Fibroblast of the conjunctiva (primary cell): ENCODE measurements at regions not wholly inside any gene's neighbourhood (a gene's known extent, or its start where the extent isn't known, plus 50 kb on each side); places are given as distances from the start of the nearest gene placed in this dataset.
"Not testable (repeated sequence)": the region's sequence is repeated elsewhere in the genome, so short reads cannot be mapped to it uniquely, and the experiment has no call there.

Experiments
- DNase-seq: peaks from one replicate; pipeline ENCODE4 v3.0.0-alpha.2; 2010; ENCODE audit warnings: low read depth

GRCh38 chr3:81363816-81364215 lies 397.6 kb downstream of the GBE1 start:
- DNase-seq: no peak

DNA sequence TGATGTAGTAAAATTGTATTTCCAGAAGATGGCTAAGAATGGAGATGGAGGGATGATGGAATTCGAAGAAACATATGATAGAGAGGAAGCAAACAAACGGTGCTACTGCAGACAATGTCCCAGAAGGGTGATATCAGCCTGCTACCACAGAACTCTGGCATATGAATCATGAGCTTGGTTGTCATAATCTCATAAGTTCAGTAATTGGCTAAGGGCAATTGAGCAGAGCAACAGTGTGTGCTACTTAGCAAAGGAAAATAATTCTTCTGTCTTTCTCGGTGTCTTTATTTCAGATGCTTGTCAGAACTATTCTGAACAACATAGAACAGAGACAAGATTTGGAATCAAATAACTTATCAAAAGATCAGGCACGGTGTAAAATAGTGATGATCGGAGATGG lies 407.3 kb downstream of the GBE1 start:
- DNase-seq: no peak

DNA sequence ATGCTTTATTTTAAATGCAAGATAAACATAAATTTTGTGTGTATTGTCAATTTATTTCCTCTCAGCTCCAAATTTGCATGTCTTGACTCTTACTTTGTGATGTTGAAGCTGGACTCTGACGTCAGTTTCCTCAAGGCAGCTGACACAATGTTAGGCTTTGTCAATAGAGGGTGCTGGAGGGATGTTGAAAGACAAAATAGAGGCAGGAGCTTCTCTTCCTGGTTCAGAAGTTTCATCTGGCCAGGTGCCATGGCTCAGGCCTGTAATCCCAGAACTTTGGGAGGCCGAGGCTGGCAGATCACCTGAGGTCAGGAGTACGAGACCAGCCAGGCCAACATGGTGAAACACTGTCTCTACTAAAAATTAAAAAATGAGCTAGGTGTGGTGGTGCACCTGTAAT lies 408.6 kb downstream of the GBE1 start:
- no peak for DNase-seq

DNA sequence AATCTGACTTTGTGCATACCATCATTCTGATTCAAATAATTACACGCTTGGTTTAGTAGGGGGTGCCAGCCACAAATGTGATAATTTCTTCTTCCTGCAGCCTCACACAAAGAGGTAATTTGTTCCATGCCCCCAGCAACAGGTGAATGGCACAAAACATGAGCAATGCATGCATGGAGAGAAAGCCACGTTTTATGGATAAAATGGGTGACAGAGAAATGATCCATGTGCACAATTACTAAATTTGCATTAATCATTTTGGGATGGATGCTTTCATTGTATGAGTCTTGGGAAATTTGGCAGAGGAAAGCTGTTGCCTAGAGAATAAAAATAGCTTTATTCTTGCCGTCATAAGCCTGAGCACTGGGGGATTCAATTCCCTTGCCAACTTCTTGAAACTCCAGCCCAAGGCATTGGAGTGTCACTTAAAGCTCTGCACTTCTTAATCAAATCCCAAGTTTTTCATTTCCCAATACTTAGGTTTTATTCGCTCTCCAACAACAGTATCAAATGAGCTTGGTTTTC lies 411.6 kb downstream of the GBE1 start:
- no peak for DNase-seq

- no peak for DNase-seq
Measured at GRCh38 chr3:81339040-81339845, 422.2 kb downstream of the GBE1 start.

- no peak for DNase-seq
Measured at GRCh38 chr3:81336470-81336869, 425.0 kb downstream of the GBE1 start.

- DNase-seq: not testable (repeated sequence)
Measured at GRCh38 chr3:81329835-81330234, 431.6 kb downstream of the GBE1 start.

DNA sequence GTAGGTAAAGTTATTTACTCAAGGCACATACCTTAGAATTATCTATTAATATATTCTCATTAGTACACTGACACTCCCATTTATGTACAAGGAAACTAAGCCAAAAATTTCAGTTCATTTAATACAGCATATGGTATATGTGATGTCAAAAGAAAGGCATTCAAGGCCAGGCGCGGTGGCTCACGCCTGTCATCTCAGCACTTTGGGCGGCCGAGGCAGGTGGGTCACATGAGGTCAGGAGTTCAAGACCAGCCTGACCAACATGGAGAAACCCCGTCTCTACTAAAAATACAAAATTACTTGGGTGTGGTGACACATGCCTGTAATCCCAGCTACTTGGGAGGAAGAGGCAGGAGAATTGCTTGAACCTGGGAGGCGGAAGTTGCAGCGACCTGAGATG lies 435.2 kb downstream of the GBE1 start:
- DNase-seq: no peak

DNA sequence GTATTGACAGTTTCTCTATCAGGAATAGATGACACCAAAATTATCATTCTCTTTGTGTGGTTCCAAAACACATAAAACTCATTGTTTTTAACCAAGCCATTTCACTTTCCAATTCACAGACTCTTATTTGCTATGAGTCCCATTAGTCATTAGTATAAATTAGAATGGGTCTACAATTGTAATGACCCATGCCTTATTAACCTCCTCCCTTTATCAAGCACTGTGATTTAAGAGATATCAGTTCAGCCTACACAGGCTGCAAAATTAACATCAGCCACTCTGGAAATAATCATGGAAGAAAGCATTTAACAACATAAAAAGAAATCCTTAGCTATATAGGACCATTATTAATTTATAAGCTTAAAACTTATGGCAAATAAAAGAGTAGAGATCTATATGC lies 440.6 kb downstream of the GBE1 start:
- DNase-seq: no peak

- no peak for DNase-seq
Measured at GRCh38 chr3:81315030-81315429, 446.4 kb downstream of the GBE1 start.

DNA sequence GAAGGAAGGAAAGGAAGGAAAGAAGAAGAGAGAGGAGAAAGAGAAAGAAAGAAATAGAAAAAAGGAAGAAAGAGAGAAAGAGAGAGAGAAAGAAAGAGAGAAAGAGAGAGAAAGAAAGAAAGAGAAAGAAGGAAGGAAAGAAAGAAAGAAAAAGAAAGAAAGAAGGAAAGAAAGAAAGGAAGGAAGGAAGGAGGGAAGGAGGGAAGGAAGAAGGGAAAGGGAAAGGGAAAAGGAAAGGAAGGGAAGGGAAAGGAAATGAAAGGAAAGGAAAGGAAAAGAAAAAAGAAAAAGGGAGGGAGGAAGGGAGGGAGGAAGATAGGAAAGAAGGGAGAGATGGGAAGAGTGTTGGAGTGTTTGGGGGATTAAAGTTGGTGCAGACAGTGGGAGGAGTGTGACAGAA lies 450.1 kb downstream of the GBE1 start:
- no peak for DNase-seq

DNA sequence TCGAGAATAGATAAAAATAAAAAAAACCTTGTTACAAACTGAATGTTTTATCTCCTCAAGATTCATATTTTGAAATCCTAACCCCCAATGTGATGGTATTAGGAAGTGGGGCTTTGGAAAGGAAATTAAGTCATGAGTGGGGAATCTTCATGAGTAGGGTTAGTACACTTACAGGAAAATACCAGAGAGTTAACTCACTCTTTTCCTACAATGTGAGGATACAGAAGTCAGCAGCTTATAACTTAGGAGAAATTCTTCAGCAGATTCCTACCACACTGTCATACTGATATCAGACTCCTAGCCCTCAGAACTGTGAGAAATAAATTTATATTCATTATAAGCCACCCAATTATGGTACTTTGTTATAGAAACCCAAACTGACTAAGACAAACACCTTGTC lies 453.1 kb downstream of the GBE1 start:
- DNase-seq: no peak

DNA sequence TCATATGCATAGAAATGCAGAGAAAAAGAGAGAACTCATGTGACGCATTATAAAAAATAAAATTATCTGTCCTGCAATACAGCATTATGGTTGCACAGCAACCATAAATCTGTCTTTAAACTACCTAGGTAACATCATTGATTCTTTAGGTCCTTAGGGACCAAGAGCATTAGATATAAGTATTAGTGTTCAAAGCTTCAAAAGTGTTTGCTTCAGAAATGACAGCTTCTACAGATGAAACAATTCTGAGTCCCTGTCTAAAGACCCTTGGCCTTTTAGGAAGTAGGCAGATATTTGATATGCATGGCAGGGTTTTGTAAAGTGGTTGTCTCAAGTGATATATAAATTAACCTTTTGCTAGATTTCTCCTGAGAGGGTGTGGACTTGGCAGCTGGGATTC lies 454.2 kb downstream of the GBE1 start:
- no peak for DNase-seq

- no peak for DNase-seq
Measured at GRCh38 chr3:81303321-81303720, 458.1 kb downstream of the GBE1 start.

GRCh38 chr3:81302045-81302444 lies 459.4 kb downstream of the GBE1 start:
- peak; percentile 30 for DNase-seq

- DNase-seq: no peak
Measured at GRCh38 chr3:81301230-81301629, 460.2 kb downstream of the GBE1 start.

DNA sequence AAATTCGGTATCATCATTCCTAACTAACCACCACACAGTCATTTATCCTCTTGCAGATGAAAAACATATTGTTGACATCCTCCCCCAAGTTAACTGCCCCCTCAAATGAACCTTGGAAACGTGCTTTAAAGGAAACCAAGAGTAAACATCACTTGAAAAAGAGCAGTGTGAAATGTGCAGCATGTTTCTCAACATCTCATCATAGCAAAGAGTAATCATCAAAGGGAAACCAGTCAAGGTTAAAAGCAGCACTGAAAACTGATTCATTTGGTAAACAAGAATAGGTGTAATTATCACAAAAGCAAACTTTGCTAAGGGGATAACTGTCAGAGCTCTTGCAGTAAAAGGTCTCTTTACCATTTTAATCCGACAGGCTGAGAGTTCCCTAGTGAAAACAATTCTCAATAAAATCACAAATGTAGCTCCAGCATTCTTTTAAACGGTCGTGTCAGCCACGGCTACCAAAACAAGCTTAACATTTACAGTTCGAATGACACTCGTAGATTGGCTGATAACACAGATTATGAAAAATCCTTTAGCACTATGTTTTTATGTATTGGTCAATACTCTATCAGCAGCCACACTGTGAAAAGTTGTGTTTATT lies 461.0 kb downstream of the GBE1 start:
- no peak for DNase-seq

DNA sequence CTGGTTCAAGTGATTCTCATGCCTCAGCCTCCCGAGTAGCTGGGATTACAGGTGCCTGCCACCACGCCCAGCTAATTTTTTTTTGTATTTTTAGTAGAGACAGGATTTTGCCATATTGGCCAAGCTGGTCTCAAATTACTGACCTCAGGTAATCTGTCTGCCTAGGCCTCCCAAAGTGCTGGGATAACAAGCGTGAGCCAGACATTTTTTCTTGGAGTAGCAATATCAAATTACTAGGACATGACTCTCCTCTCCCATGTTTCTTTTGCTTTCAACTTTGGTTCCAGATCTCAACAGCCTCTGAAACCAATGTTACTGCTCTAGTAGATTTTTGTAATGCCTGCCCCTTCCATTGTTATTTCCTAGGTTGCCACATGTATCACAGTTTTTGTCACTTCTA lies 462.0 kb downstream of the GBE1 start:
- DNase-seq: no peak

GRCh38 chr3:81295906-81296577 lies 465.4 kb downstream of the GBE1 start:
- DNase-seq: no peak

GRCh38 chr3:81293156-81293555 lies 468.3 kb downstream of the GBE1 start:
- no peak for DNase-seq

DNA sequence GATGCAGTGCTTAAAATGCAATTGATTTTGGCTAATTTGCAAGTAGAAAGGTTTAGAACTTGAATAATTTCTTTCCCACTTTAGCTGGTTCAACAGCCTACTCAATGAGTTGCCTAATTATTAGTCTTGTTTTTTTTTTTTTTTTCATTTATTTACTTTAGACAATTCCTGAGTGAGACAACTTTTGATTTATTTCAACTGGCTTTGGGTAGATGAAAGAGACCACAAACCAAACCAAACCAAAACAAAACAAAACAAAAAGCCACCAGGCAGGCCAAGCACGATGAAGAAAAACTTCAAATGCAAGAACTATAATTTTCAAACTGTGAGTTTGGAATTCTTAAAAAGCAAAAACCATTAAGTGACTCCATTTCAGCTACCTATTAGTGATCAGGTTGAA lies 469.9 kb downstream of the GBE1 start:
- no peak for DNase-seq

GRCh38 chr3:81289676-81290075 lies 471.8 kb downstream of the GBE1 start:
- DNase-seq: no peak
